ENCODE measurements at regions not wholly inside any gene's neighbourhood (a gene's known extent, or its start where the extent isn't known, plus 50 kb on each side); places are given as distances from the start of the nearest gene placed in this dataset.

GRCh38 chr21:25422610-25423608, 184.4 kb downstream of the MRPL39 start:
- DNase-seq (ENCODE audit: low read depth): no peak

GRCh38 chr21:25421321-25422028, 185.8 kb downstream of the MRPL39 start:
- DNase-seq (ENCODE audit: low read depth): no peak

GRCh38 chr21:25420831-25421230, 186.4 kb downstream of the MRPL39 start:
- no peak for DNase-seq (ENCODE audit: low read depth)

- no peak for DNase-seq (ENCODE audit: low read depth)
Measured at GRCh38 chr21:25416669-25417068, 190.6 kb downstream of the MRPL39 start.

- no peak for DNase-seq (ENCODE audit: low read depth)
Measured at GRCh38 chr21:25412100-25412499, 195.2 kb downstream of the MRPL39 start.

GRCh38 chr21:25409978-25410377, 197.3 kb downstream of the MRPL39 start:
- DNase-seq (ENCODE audit: low read depth): no peak

GRCh38 chr21:25408666-25409065, 198.6 kb downstream of the MRPL39 start:
- DNase-seq (ENCODE audit: low read depth): no peak

GRCh38 chr21:25406887-25407579, 200.2 kb downstream of the MRPL39 start:
- DNase-seq (ENCODE audit: low read depth): no peak

GRCh38 chr21:25405984-25406383, 201.3 kb downstream of the MRPL39 start:
- no peak for DNase-seq (ENCODE audit: low read depth)

- no peak for DNase-seq (ENCODE audit: low read depth)
Measured at GRCh38 chr21:25402134-25402961, 204.9 kb downstream of the MRPL39 start.

GRCh38 chr21:25400427-25400826, 206.9 kb downstream of the MRPL39 start:
- DNase-seq (ENCODE audit: low read depth): no peak

- no peak for DNase-seq (ENCODE audit: low read depth)
Measured at GRCh38 chr21:25398630-25399029, 208.7 kb downstream of the MRPL39 start.

- no peak for DNase-seq (ENCODE audit: low read depth)
Measured at GRCh38 chr21:25396135-25396711, 211.1 kb downstream of the MRPL39 start.

- no peak for DNase-seq (ENCODE audit: low read depth)
Measured at GRCh38 chr21:25391777-25392176, 215.5 kb downstream of the MRPL39 start.

GRCh38 chr21:25390701-25391100, 216.6 kb downstream of the MRPL39 start:
- DNase-seq (ENCODE audit: low read depth): no peak

GRCh38 chr21:25387665-25388064, 219.6 kb downstream of the MRPL39 start:
- DNase-seq (ENCODE audit: low read depth): no peak

- peak; percentile 49 for DNase-seq (ENCODE audit: low read depth)
Measured at GRCh38 chr21:25385911-25386474, 221.3 kb downstream of the MRPL39 start.

GRCh38 chr21:25385341-25385740, 221.9 kb downstream of the MRPL39 start:
- no peak for DNase-seq (ENCODE audit: low read depth)

- DNase-seq (ENCODE audit: low read depth): no peak
Measured at GRCh38 chr21:25384782-25385181, 222.5 kb downstream of the MRPL39 start.

GRCh38 chr21:25383545-25383944, 223.7 kb downstream of the MRPL39 start:
- no peak for DNase-seq (ENCODE audit: low read depth)

GRCh38 chr21:25381936-25382452, 225.3 kb downstream of the MRPL39 start:
- no peak for DNase-seq (ENCODE audit: low read depth)
